H7 (cell line): ENCODE measurements at regions not wholly inside any gene's neighbourhood (a gene's known extent, or its start where the extent isn't known, plus 50 kb on each side); places are given as distances from the start of the nearest gene placed in this dataset.

Experiments
- DNase-seq: peaks from one replicate; pipeline ENCODE4 v3.0.0; 2012
- H3K27me3 ChIP-seq: 2 replicates; pipeline ENCODE4 v1.6.0; 2011; ENCODE audit warnings: mild to moderate bottlenecking, low read length; ENCODE audit not compliant: control insufficient read depth, insufficient read depth
- H3K36me3 ChIP-seq: replicated peaks from 2 replicates; pipeline ENCODE4 v1.5.1; 2011; ENCODE audit warnings: low read length; ENCODE audit not compliant: control insufficient read depth, insufficient read depth
- H3K4me3 ChIP-seq: 2 replicates; pipeline ENCODE4 v1.5.1; 2011; ENCODE audit warnings: low read depth, mild to moderate bottlenecking, control low read depth, low read length, moderate library complexity; ENCODE audit not compliant: insufficient read depth

DNA sequence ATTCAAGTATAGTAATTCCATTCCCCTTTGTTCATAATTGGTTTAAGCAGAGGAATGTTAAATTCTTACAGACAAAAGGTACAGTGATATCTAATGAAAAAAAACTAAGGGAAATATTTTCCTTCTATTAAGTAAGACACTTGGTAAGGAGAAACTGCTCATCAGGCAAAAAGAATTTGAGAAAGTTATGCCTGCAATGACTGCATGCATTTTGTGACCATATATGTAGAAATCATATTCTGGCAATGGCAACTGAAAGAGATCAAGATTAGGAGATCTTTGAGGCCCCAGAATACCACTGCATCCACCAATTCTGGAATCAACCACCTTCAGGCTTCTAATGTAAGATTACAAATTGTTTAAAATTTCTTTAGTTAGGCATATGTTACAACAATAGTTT, 364.8 kb downstream of the PCDH10 start:
- no peak for DNase-seq
- H3K36me3 ChIP-seq: no peaks in the 10 kb centered on the region
- no peaks in the 10 kb centered on the region for H3K27me3 ChIP-seq
- H3K4me3 ChIP-seq: no peak overlapping the region

DNA sequence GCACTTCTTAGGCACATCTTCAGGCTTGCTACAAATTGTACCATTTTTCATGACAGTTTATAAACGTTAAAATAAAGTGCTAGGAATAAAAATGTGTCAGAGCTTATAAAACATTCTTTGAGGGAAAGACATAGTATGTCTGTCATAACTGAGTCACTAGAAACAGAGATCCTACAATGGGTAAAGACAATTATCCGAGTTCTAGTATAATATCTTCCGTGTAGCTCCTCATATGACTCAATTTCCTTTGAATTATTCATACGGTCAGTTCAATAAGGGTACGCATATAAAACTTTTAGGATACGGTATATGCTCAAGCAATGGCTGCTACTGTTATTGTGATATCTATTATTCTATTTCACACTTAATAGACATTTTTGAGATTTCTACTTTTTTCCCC, 349.1 kb downstream of the PCDH10 start:
- Histone ChIP-seq H3K27me3 (no peaks in the 10 kb centered on the region), H3K36me3 (no peaks in the 10 kb centered on the region), H3K4me3 (no peak overlapping the region)
- no peak for DNase-seq

DNA sequence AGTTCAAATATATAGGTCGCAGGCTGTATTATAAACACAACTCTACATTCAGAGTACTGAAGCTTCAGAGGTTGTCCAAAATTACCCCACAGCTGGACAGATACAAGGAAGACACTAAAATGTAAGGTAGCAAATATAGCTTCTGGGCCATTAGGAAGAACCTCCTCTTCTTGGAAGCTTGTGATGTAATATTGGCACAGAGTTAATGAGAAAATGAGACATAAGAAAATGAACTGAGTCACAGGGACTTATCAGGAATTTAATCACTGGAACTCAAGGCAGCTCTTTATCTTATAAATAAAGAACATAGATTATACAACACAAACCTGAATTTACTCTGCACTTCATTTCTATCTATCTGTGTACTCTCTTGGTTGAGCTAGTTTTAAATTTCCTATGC, 344.7 kb downstream of the PCDH10 start:
- H3K27me3 ChIP-seq: no peaks in the 10 kb centered on the region
- DNase-seq: no peak

DNA sequence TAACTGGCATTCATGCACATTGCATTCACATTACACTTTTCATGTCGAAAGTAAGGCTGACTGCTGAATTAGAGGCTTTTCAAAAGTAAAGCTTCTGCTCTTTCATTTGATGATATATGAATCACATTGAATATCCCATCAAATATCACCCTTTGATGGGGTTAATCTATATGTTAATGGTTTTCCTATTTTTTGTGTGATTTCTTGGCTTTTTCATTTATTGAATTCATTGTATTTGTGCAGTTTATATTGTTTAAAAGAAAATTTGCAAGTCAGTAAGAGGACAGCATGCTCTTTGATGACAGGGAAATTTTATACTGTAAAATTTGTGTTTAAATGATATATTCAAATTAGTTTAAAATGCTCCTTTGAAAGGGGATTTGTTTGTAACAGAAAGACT, 344.1 kb downstream of the PCDH10 start:
- Histone ChIP-seq H3K4me3 (no peak overlapping the region), H3K36me3 (no peaks in the 10 kb centered on the region), H3K27me3 (no peaks in the 10 kb centered on the region)
- no peak for DNase-seq

More for the DNA sequence above, 344.7 kb downstream of the PCDH10 start:
- Histone ChIP-seq H3K36me3 (no peaks in the 10 kb centered on the region), H3K4me3 (no peak overlapping the region)

DNA sequence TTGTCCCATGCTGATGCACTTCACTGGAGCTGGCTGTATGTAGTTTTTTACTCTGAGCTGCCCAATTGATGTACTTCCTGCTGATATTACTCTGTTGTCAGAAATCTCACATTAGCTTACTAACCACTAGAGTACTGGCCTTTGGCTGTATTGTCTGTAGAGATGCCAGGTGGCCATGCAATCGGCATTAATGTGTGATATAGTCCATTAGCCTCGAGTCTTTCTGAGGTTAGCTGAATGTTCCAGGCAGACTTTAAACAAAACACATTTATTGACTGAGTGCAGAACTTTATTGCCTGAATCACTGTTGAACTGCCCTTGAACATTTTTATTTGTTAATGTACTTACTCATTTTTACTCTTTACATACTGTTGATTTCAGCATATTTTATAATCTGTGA, 335.2 kb downstream of the PCDH10 start:
- Histone ChIP-seq H3K36me3 (no peaks in the 10 kb centered on the region), H3K27me3 (no peaks in the 10 kb centered on the region), H3K4me3 (no peak overlapping the region)
- DNase-seq: no peak

DNA sequence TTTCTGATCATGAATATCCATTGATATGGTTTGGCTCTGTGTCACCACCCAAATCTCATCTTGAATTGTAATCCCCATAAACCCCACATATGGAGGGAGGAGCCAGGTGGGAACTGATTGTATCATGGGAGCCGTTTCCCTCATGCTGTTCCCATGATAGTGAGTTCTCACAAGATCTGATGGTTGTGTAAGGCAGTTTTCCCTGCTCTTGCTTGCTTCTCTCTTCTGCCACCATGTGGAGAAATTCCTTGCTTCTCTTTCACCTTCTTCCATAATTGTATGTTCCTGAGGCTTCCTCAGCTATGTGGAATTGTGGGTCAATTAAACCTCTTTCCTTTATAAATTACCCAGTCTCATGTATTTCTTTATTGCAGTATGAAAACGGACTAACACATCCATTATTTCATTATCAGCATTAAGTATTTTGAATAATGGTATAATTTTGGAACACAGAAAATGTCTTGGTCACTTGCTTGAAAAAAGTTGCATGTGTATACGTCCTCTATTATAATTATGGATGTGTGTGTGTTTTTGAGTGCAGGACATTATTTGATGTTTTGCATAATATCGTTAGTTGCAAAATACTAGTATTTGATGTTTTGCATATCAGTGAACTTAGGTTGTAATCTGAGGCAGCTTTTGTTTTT, 334.6 kb downstream of the PCDH10 start:
- no peak overlapping the region for H3K4me3 ChIP-seq
- no peak for DNase-seq

DNA sequence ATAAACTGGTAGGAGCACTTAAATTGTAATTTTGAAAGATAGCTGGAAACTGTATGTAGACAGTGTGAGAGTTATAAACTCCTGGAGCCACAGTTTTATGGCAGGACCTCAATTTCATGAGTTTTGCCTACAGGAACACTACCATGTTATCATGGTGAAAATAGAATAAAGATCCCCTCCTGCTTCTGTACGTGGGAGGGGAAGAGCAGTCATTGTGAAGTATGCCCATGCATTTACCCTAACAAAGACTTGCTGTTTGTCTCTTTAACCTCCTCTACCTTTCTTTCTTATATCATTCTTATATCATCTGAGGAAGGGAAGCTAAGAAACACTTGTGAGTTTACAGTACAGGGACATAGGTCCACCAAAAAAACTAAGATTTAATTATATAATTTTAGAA, 327.0 kb downstream of the PCDH10 start:
- H3K4me3 ChIP-seq: no peak overlapping the region
- DNase-seq: peak; percentile 9

More for the DNA sequence above, 334.6 kb downstream of the PCDH10 start:
- Histone ChIP-seq H3K36me3 (no peaks in the 10 kb centered on the region), H3K27me3 (no peaks in the 10 kb centered on the region)

DNA sequence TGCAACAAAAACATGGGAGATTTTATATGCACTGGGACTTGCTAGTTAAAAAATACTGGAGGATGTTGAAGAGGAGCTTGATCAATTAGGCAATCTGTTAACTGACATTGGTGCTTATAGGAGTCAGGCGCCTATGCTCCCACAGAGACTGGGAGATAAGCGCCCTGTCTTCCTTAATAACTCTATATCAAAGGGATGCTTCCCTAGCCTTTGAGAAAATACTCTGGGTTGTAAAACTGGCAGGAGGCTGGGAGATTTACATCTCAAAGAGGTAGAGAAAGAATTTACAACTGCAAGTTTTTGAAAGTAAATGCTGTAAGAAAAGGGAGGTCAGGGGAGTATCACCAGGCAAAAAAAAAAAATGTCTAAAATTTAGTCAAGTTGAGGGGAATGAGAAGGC, 325.4 kb downstream of the PCDH10 start:
- Histone ChIP-seq H3K36me3 (no peaks in the 10 kb centered on the region), H3K27me3 (no peaks in the 10 kb centered on the region), H3K4me3 (no peak overlapping the region)
- DNase-seq: no peak

More for the DNA sequence above, 327.0 kb downstream of the PCDH10 start:
- Histone ChIP-seq H3K36me3 (no peaks in the 10 kb centered on the region), H3K27me3 (no peaks in the 10 kb centered on the region)

DNA sequence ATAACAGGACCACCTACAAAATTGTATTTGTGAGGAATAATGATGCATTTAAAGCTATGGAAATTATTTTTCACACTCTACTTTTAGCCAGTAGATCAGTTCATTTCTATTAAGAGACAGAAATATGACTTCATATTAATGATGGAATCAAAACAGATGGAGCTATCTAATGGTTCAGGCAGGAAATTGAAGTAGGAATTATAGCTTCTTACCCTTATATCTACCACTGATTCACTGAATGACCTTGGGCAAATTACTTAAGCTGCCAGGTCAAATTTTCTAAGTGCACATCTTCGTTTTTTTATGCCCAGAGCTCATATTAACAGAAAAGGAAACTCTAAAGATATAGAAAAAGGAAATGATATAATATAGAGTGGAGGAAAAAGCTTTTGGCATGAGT, 323.1 kb downstream of the PCDH10 start:
- H3K36me3 ChIP-seq: no peaks in the 10 kb centered on the region
- peaks cover 2% of the 10 kb centered on the region; the same call in 1 of the 2 replicates for H3K27me3 ChIP-seq
- DNase-seq: no peak
- no peak overlapping the region for H3K4me3 ChIP-seq

DNA sequence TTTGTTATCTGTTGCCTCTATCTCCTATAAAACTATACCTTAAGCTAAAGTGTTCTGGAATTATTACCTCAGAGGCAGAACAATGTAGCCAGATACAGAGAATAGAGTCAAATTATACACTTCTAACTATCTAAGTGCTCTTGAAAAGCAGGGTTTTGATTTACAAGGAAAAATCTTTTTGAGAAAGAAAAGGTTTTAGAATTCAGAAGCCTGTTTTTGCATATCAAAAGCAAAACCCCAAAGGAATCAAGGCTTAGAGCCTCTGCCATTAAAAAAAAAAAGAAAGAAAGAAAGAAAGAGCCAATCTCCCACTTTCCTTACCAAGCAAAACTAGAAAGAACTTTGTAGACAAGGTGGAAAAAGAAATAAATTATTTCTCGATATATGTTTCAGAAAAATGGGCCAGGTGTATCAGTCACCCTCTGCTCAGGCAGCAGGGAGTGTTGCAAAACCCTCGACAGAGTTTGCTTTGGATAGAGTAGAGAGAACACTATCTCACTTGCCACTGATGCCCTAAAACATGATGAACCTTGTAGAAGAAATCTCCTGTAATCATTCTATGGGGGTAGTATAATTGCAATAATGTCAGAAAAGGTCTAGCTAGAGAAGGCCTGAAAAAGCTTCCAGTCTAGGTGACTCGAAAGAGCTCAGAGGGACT, 318.3 kb downstream of the PCDH10 start:
- Histone ChIP-seq H3K27me3 (peaks cover 2% of the 10 kb centered on the region; the same call in 1 of the 2 replicates), H3K4me3 (no peak overlapping the region), H3K36me3 (no peaks in the 10 kb centered on the region)
- DNase-seq: no peak

DNA sequence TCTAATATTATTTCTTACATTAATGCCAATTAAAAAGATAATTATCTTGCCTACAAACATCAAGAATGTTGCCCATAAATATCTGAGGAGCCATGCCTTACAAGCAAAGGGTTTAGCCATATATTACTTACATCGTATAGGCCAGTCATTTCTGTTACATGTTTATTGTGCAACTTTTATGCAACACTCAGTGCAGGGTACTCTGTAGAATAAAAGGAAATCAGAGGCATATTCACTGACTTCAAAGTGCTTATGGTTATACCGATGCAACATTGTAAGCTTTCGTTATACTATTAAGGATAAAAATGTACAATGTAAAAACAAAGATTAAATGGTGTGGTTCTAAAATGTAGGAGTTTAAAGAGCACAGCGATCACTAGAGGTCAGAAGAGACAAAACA, 315.9 kb downstream of the PCDH10 start:
- Histone ChIP-seq H3K4me3 (no peak overlapping the region), H3K36me3 (no peaks in the 10 kb centered on the region), H3K27me3 (peaks cover 2% of the 10 kb centered on the region; the same call in 1 of the 2 replicates)
- no peak for DNase-seq

DNA sequence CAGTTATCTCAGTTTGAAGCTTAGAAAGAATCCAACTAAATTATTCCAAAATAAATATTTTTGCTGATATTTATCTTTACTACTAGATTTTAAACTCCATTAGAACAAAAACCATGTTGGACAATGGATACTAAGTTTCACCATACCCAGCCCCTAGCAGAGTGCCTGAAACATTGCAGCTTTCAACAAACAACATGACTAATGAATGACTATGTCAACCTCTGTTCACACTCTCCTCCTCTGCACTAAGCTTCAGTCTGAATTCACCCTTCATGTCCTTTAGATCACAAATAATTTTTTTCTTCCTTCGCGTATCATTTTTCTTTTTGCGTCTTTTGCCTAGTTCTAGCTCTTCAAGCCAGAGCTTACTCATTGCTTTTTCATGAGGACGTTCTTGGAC, 315.2 kb downstream of the PCDH10 start:
- no peak for DNase-seq
- Histone ChIP-seq H3K27me3 (peaks cover 2% of the 10 kb centered on the region; the same call in 1 of the 2 replicates), H3K36me3 (no peaks in the 10 kb centered on the region), H3K4me3 (no peak overlapping the region)

DNA sequence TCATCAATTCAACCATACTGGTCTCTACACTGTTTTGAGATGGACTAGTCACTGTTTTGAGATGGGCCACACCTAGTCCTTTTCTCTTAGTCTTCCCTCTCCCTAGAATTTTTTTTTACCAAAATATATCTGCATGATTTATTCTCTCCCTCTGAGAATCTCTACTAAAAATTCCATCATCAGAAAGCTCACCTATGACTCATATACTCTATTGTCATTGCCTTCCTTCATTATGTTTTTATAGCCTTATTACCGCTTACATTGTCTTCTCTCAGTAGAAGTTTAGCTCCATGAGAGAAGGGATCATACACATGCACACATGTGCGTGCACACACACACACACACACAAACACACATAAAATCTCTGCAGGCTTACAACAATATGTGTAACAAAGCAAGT, 303.6 kb downstream of the PCDH10 start:
- DNase-seq: no peak
- H3K27me3 ChIP-seq: no peaks in the 10 kb centered on the region
- no peak overlapping the region for H3K4me3 ChIP-seq
- no peaks in the 10 kb centered on the region for H3K36me3 ChIP-seq

DNA sequence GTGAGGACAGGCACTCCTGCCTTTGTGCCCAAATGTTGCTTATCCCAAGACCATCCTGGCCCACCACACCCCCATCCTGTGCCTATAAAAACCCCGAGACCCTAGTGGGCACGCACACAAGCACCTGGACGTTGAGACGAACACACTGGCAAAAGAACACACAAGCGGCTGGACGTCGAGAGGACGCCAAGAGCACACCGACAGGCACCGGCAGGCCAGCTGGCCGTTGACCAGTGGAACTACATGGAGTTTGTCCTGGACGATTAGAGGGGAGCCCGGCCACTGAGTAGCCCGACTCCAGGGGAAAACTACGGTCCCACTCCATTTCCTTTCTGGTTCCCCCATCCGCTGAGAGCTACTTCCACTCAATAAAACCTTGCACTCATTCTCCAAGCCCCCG, 301.7 kb downstream of the PCDH10 start:
- Histone ChIP-seq H3K4me3 (no peak overlapping the region), H3K36me3 (no peaks in the 10 kb centered on the region), H3K27me3 (no peaks in the 10 kb centered on the region)
- DNase-seq: no peak

DNA sequence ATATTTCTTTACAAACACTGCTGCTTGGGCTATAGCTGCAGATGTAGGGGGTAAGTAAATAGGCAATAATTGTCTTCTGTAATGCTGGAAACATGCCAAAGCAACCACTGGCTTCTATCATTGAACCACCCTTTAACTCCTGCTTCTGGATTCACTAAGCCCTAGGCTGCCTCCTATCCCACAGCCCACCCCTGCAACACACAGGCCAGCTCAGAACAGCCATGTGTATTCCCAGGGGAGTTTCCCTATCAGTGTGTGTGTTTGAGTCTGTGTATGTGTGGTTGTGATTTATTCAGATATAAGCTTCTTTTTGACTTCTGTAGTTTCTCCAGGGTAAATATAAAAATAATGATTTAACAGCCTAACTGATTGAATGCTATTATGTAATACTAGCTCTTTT, 291.3 kb downstream of the PCDH10 start:
- Histone ChIP-seq H3K36me3 (no peaks in the 10 kb centered on the region), H3K4me3 (no peak overlapping the region), H3K27me3 (no peaks in the 10 kb centered on the region)
- no peak for DNase-seq
